Ascending aorta (tissue), 2 donors: ENCODE measurements at regions not wholly inside any gene's neighbourhood (a gene's known extent, or its start where the extent isn't known, plus 50 kb on each side); places are given as distances from the start of the nearest gene placed in this dataset.

ENCODE experiments used
- DNase-seq, 2 donors: peaks; one replicate each; pipeline ENCODE4 v3.0.0-alpha.2; 2019; ENCODE audit warnings: low spot score in 2 of 2
- H3K27ac ChIP-seq, 2 donors: fragments of 200-600 bp; sonication (generic); one replicate each; pipeline ENCODE4 v1.5.1; 2016 to 2017; ENCODE audit warnings: mild to moderate bottlenecking in 1 of 2
- H3K27me3 ChIP-seq: fragments of 200-600 bp; sonication (generic); one replicate; pipeline ENCODE4 v1.5.1; 2017
- H3K36me3 ChIP-seq, 2 donors: fragments of 200-600 bp; sonication (generic); one replicate each; pipeline ENCODE4 v1.5.1; 2016
- H3K4me1 ChIP-seq, 2 donors: fragments of 200-600 bp; sonication (generic); one replicate each; pipeline ENCODE4 v1.5.1; 2016 to 2017; ENCODE audit warnings: mild to moderate bottlenecking in 1 of 2
- H3K4me3 ChIP-seq, 2 donors: fragments of 200-600 bp; sonication (generic); one replicate each; pipeline ENCODE4 v1.5.1; 2016 to 2017; ENCODE audit warnings: mild to moderate bottlenecking in 1 of 2
- H3K9me3 ChIP-seq, 2 donors: fragments of 200-600 bp; sonication (generic); one replicate each; pipeline ENCODE4 v1.5.1; 2016
- CTCF ChIP-seq, 3 experiments: fragments of 200-600 bp in 2 of 3; fragments of 450-650 bp in 1 of 3; sonication (generic) in 2 of 3; IDR thresholded peaks; one replicate each; pipeline ENCODE4 v1.5.1; 2016 to 2019; ENCODE audit warnings: antibody characterized with exemption in 3 of 3, mild to moderate bottlenecking in 1 of 3, moderate library complexity in 1 of 3
- intact Hi-C: fragments of 100-400 bp; cut with DNase I; formaldehyde crosslinking; loops from one replicate; pipeline ENCODE4 v1.15.1; 2023

DNA sequence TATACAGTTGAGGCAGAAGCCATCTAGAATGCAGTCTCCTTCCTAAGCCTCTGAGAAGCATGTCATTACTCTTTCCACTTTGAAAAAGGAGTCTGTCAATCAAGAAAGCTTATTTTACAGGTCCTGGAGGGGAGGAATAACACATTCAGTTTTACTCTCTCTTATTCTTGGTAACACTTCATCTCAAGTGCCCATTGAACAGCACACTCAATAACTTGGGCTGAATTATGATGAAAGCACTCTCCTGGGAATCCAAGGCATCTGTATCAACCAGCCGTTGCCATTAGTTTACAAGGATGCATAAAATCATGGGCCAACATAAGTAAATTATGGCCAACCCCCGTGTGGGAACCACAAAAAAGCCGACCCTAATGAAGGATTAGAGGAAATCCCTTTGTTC lies 282.4 kb downstream of the C4orf33 start:
- Histone ChIP-seq H3K27ac (no peak overlapping the region), H3K9me3 (no peaks in the 10 kb centered on the region), H3K4me3 (no peak overlapping the region), H3K27me3 (no peaks in the 10 kb centered on the region), H3K4me1 (no peaks in the 10 kb centered on the region), H3K36me3 (no peaks in the 10 kb centered on the region)
- DNase-seq: no peak
- intact Hi-C loops: no loop called here
- TF ChIP-seq CTCF (IDR thresholded peaks at IDR 0.05): no peak

GRCh38 chr4:129379429-129379828 lies 283.5 kb downstream of the C4orf33 start:
- Histone ChIP-seq H3K9me3 (no peaks in the 10 kb centered on the region), H3K4me3 (no peak overlapping the region), H3K27me3 (no peaks in the 10 kb centered on the region), H3K4me1 (no peaks in the 10 kb centered on the region), H3K27ac (no peak overlapping the region), H3K36me3 (no peaks in the 10 kb centered on the region)
- intact Hi-C loops: no loop called here
- no peak for TF ChIP-seq CTCF (IDR thresholded peaks at IDR 0.05)
- DNase-seq: no peak

- no peaks in the 10 kb centered on the region for H3K27me3 ChIP-seq
- H3K36me3 ChIP-seq: no peaks in the 10 kb centered on the region
- H3K4me3 ChIP-seq: no peak overlapping the region
- H3K4me1 ChIP-seq: no peaks in the 10 kb centered on the region
- no peak for DNase-seq
- no peak overlapping the region for H3K27ac ChIP-seq
- intact Hi-C loops: no loop called here
- no peak for TF ChIP-seq CTCF (IDR thresholded peaks at IDR 0.05)
- no peaks in the 10 kb centered on the region for H3K9me3 ChIP-seq
Observed at GRCh38 chr4:129384974-129385373, 289.0 kb downstream of the C4orf33 start.

DNA sequence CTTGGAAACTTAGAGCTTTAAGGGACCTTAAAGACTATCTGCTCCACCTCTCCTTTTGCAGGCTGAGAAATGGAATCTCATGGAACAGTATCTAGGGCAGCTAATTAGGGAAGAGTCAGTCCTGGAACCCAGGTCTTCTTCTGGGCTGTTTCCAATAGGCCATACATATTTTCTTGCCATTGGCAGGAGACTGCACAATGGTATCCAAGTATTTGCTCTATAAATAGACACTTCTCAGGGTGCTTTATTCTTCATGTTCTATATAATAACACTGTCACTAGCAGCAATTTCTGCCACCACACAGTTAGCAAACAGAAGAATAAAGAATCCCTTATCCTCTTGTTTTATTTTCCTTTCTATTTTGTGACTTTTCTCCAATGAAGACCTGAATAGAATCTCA lies 291.7 kb downstream of the C4orf33 start:
- Histone ChIP-seq H3K27me3 (no peaks in the 10 kb centered on the region), H3K27ac (no peak overlapping the region)

DNA sequence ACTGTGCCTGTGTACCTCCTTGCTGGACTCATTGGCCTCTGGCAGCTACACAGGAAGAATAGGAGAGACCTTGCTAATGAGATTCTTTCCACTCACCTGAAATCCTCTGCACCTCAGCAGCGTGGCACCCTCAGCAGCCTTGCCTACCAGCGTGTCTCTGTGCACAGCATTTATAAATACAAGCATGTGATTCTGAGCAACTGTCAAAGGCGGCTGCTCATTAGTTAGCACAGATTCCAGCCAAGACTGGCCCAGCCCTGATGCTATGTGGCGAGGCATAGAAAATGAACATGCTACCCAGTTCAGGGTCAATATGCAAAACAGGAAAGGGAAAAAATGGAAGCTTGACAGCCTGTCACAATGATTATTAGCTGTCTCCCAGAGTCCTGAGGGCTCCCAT lies 298.0 kb downstream of the C4orf33 start:
- H3K9me3 ChIP-seq: no peaks in the 10 kb centered on the region
- no peak overlapping the region for H3K27ac ChIP-seq
- no peak for DNase-seq
- no peak overlapping the region for H3K4me3 ChIP-seq
- TF ChIP-seq CTCF (IDR thresholded peaks at IDR 0.05): no peak
- no peaks in the 10 kb centered on the region for H3K4me1 ChIP-seq
- no peaks in the 10 kb centered on the region for H3K27me3 ChIP-seq
- no peaks in the 10 kb centered on the region for H3K36me3 ChIP-seq
- intact Hi-C loops: no loop called here

More for the DNA sequence above, 291.7 kb downstream of the C4orf33 start:
- no peak for DNase-seq
- no peak overlapping the region for H3K4me3 ChIP-seq
- intact Hi-C loops: no loop called here
- no peaks in the 10 kb centered on the region for H3K9me3 ChIP-seq
- no peak for TF ChIP-seq CTCF (IDR thresholded peaks at IDR 0.05)
- no peaks in the 10 kb centered on the region for H3K36me3 ChIP-seq
- no peaks in the 10 kb centered on the region for H3K4me1 ChIP-seq

- TF ChIP-seq CTCF (IDR thresholded peaks at IDR 0.05): no peak
- H3K4me3 ChIP-seq: no peak overlapping the region
- no peaks in the 10 kb centered on the region for H3K9me3 ChIP-seq
- H3K36me3 ChIP-seq: no peaks in the 10 kb centered on the region
- no peak overlapping the region for H3K27ac ChIP-seq
- no peaks in the 10 kb centered on the region for H3K27me3 ChIP-seq
- no peak for DNase-seq
- no peaks in the 10 kb centered on the region for H3K4me1 ChIP-seq
- intact Hi-C loops: no loop called here
Observed at GRCh38 chr4:129394635-129395034, 298.7 kb downstream of the C4orf33 start.
